Activated T-cell treated with anti-CD3 and anti-CD28 coated beads, Interleukin-2, amount 50 U/mL, for 48 hours (primary cell): ENCODE measurements at regions not wholly inside any gene's neighbourhood (a gene's known extent, or its start where the extent isn't known, plus 50 kb on each side); places are given as distances from the start of the nearest gene placed in this dataset.

Experiments
- DNase-seq, 2 experiments: peaks; one replicate each; pipeline ENCODE4 v3.0.0-alpha.2; 2020

DNA sequence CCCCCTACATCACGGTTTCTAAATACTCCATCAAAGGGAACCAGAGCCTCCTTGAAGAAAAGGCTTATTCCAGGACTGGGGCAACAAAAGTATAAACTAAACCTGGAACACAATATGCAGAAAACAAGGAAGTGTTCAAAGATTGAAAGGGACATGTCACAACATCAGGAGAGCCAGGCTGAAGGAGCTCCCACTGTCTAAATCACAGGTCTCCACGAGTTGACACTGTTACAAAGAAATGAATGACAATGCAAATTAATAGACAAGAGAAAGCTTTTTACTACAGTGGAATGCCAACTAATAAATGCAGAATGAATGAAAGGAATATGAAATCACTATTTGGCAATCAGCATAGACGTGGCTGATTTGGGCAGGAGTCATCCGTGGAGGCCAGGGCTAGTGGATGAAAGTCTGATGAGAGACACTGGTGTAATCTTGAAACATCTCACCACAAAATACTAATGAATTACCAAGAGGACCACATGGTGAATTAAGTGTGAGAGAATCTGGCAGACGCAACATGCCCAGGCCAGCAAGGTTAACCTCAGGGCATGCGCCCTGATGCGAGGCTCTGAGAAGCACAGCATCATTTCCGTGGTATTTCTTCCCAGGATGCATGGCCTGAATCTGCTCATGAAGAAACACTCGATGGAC, 123.8 kb upstream of the TJP1 start:
- DNase-seq = no peak

DNA sequence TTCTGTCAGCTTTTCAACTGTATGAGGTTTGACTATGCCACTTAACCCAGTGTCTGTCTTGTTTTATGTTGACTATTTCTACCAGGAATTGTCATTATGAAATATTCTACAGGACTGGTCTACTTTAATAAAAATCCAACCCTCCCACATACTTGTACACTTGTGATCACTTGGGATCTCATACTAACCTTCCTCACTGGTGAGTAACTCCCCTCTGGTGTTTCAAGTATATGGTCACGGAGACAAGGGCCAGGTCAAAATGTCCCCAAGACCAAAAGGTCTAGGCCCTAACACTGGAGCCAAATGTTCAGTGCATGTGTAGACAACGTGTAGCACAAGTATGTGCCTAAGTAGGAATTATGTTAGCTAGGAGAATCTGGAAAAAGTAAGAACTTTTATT, 122.7 kb upstream of the TJP1 start:
- DNase-seq = no peak

DNA sequence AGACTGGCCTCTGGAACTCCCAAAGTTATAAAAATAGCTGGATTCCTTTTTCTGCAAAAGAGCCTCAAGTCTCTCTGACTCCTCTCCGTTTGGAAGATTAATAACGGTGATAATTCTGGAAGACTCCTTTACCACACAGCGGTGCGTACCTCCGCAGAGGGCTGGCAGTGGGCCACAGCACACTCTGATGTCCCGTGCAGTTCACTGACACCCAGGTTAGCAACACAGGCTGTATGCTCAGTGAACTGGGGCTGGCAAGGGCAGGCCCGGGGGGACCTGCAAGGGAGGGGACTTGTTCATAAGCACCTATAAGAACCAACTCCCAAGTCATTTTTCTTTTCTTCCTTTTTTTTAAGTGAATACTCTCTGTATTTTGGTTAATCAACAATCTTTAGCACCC, 120.3 kb upstream of the TJP1 start:
- DNase-seq = no peak

DNA sequence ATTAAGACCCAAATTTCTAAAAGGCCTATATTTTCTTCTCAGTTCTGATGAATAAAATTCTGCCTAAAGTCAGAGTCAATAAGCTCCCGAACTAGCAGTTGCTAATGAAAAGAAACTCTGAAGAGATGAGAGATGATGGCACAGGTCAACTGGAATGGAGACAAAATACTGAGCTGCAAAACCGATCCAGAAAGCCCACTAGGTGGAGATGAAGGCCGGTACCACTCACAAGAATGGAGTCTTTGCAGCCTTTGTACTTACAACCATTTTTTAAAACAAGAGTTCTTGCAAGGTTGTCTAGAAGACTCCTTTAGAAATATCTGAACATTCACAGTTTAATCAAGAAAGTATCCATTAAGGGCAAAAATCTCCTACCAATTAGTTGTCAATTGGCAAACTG, 119.9 kb upstream of the TJP1 start:
- DNase-seq = no peak

DNA sequence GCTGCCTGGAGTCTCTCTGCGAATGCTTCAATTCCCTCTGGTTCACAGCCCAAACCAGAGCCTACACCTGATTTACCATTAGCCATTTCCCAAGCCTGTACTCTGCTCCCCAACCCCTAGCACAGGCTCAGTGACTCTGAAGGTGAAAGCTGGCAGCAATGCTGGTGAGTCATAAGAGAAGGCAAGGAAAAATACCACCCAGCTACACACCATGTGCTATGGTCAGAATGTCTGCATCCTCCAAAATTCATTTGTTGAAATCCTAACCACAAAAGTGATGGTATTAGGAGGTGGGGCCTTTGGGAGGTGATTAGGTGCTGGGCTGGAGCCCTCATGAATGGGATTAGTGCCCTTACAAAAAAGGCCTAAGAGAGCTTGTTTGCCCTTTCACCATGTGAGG, 117.1 kb upstream of the TJP1 start:
- no peak for DNase-seq

DNA sequence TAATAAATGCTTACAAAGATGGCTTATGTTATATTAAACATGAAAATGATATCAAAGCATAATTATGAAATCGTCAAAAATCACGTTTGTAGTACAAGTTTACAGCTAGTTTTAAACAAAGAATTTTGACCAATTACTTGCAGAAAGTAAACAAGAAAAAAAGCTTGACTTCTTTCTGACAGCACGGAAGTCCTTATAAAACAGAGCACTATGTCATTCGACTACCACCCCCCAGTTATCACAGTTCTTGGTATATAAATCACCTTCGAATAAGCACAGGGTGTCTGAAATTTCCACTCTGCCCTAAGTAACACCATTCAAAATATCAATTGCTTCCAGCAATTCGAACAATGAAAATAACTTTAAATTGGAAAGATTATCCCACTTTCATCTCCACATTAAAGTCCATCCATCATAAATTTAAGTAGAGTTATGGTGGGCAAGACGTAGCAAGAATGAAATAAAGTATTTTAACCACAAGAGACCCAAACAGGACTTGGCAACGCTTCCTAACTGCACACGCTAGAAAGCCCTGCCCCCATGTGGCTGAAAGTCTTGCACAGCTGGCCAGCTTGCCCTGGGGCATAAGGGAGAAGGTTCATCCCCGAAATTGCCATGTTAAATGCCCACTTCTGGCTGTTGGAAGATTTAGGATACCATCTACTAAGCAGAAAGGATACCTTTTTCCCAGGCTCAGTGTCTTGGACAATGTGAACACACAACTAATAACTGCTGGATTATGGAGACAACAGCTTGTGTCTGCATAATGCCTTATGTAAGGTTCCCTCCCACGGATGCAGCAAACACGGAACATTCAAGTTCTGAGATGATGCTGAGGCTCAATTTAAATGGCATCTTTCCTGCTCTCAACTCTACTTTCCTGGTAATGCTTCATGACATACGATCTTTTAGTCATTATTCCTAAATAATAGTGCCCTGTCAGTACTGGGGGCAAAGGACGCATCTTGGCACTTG, 116.4 kb upstream of the TJP1 start:
- DNase-seq = no peak

DNA sequence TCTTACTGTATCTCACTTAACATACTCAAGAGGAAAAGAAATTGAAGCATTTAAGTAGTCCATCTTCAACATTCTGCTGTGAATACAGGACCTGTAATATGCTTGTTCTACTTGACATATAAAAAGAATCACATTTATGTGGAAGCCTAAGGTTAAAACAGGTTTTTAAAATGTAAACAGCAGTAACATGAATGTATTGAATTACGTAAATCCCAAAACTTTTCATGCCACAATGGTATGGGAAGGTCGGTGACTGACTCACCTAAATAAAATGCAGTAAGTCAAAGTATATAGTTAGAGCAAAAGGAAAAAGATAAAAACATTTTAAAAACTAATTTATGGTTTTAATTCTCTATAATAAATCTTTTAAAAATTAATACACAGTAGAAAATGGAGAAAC, 115.7 kb upstream of the TJP1 start:
- DNase-seq = no peak

DNA sequence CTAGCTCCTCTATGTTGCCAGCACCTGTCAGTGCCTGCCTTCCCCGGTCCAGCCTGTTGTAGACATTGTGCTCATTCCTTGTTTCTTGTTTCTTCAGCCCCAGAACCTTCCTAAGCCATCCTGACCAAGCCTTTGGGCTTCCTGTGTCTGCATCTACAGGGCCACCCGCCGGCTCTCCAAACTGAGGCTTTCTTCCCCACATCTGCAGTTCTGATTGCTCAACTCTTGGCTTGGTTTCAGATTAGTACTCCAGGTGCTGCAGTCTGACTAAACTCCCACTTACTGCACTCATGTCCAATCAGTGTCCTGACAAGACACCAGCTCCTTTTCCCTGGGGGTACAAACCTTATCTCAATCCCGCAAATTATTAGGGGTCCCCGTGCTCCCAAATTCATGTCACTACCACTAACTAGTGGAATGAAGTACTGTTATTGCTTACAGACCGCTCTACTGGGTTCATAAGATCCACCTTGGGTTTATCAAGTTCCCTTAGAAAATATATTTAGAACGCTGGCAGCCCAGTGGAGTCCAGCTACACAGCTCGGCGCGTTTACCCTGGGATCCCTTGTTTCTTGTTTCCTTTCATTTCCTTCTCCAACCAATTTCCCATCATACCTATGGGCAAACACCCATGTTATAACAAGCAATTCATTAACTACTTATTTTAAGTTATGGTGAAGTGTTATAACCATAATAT, 114.2 kb upstream of the TJP1 start:
- no peak for DNase-seq

DNA sequence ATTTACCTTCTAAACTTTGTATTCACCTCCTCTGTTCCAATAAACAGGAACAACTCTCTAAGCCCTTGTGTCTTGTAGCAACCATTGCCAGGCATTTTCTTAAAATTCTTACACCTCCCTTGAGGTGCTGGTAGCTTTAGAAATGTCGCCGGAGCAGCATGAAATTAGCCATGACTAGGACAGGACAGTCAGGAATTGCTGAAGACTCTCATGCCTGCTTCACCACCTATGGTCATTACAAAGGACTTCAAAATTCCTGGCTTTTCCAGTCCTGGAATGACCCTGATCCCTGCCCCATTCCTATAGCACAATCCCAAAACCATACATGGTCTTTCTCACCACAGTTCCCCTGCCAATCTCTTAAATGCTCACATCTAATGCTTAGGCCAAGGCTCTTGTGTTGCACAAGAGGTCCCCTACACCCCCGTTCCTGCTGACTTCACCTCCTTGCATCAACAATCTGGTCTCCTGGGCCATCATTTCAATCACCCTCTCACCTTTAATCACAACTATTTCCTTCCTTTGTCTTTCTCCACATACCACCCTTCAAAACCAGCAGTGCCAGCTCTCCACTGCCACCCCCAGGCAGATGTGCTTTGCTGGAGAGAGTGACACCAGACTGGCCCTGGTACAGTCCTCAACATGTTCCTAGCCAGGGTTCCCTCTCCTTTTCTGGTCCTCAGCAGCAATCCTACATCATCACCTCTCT, 113.2 kb upstream of the TJP1 start:
- DNase-seq = no peak

DNA sequence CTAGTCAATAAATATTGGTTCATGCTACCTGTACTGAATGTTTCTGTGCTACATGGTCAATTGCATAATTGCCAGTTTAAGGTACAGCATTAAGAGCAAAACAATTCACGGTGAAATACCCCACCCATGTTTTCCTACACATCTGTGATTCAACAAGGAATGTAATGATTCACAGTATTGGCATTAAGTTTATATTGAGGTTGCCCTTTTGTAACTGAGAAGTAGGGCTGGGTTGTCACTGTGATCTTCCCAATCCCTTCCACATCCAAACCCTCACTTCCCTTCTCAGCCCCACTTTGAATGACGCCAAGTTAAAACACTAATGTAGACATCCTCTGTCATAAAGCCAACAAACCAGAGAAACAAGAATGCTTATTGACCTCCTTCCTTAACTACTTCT, 112.0 kb upstream of the TJP1 start:
- no peak for DNase-seq

DNA sequence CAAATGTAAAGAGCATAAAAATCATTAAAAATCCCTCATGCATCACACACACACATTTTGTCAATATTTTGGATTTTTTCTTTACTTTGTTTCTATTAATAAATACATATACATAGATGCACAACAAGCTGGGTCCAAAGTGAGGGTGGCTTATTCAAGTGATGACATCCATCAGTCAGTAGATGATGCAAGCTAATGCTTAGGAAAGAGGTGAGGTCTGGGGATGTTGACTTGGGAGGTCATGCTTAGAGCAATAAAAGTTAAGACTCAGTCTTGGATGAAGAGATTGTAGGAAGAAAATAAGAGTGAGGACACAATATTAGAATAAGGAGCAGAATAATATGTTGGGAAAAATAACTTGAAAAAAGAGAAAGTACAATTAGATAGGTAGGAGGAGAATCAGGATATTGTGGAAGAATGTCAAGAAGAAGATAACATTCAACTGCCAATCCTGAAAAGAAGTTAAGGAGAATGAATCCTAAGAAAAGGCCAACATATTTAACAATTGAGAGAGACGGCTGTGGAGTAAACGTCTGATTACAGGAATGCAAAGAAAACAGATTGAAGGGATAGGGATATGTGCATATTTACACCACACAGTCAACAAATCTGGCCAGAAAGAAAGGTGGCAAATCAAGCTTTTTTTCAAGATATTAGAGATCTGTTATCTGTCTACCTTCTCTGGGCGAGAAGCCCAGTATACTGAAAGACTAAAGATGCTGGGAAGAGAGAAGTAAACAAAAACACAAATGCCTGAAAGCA, 111.0 kb upstream of the TJP1 start:
- no peak for DNase-seq

DNA sequence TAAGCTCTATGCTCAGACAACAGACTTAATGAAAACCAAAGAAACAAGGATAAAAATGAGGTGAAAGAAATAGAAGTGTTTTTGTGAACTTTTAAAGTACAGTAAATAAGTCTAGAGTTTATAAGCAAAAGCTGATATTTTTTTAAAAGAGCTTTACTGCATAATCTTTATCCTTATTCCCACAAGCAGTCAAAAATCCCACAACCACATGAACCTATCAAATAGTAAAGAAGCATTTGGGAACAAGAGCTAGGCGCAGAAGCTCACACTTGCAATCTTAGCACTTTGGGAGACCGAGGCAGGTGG, 103.8 kb upstream of the TJP1 start:
- no peak for DNase-seq

DNA sequence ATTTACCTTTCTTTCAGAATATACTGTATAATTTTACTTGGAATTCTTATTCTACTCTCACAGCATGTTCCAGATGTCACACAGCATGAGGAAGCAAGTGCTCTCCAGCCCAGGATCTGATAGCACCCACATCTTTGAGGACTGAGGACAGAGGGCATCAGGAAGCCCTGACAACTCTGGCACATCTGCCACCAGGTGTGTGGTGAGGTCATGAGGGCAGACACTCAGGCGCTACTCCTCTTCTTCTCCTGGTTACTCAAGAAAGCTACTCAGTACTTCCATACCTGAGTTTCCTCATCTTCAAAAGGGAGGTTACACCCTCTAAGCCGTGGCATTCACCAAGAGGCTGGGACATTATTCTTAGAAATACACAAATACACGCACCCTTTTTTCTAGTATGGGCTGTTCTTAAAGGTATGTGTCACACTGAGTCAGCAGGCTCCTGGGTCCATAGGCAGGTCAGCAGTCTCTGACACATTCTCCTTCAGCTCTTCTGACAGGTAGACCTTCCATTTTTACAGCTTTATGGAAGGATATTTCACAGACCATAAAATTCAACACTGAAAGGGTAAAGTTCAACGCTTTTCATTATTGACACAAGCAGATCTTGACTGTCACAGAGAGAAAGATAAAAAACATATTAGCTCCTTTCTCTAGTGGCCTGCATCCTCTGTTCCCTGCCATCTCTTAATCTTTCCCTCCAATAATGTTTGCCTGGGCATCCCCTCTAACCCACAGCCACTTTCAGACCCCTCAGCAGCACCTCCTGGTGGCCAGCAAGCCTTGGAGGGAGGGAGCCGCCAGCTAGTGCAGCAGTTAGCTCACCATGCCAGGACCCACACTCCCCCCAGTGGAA, 103.2 kb upstream of the TJP1 start:
- DNase-seq = peak; percentile 45 to 55

DNA sequence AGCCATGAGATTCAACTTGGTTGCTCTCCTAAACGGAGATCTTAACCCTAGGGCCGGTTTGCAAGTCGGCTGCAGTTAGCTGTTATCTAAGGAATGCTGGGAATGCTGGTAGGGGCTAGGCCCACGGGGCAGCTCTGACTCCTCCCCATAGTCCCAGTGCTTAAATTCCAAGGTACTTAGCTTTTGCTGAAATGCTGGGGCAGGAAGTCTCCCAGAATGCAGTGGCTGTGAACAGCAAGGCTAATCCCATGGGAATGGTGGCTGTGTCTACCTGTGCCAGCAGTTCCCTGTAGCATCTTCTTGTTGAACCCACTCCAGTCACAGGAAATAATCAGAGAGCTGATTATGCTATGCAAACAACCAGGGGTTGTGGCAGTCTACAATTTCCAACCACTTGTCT, 102.5 kb upstream of the TJP1 start:
- DNase-seq = no peak

DNA sequence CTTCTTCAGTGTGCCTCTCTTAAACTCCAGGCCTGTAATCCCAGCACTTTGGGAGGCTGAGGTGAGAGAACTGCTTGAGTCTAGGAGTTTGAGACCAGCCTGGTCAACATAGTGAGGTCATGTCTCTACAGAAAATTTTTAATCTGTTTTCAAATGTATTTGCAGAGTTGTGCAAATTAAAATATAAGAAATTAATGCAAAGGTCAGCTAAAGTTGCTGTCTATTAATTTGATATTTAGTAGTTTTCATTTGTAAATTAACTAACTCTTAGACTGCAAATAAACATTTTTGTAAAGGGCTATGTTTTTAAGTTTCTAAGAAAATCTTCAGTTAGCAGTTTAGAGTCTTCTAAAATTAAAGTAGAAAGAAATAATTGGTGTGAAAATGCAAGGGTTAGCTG, 99.9 kb upstream of the TJP1 start:
- no peak for DNase-seq

DNA sequence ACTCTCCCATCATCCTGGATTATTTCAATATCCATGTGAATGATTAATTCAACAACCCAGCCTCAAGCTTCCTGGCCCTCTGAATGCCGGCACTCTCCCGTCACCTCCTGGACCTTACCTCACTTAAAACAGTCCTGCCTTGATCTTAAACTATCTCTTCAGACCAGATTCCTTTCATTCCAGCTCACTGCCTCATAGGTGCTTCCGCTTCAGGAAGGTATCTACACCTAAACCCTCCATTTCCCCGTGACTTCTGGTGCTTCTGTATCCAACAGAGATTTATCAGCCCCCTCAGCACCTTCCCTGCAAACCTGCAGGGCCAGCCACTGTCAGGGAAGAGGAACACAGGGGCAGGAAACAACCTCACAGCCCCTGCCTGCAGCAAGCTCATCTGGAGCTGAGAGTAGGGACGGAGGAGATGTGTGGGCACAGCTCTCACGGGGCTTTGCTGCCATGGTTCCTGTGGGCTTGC, 98.9 kb upstream of the TJP1 start:
- no peak for DNase-seq

DNA sequence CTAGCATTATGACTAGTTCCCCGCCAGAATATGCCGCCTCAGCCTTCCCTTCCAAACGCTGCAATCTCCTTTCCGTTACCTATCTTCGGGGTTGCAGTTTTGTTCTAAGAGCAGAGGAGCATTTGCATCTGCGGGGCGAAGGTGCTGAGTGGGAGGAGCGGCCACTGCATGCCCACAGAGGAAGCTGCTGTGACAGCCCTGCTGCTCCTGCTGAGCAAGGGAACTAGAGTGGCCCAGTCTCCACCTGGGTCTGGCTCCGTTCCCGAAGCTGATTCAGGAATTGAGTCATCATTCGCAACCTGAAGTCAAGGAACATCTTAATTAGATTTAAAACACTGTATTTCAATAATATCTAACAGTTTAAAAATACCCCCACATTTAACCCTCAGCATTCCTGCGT, 98.2 kb upstream of the TJP1 start:
- DNase-seq = no peak

DNA sequence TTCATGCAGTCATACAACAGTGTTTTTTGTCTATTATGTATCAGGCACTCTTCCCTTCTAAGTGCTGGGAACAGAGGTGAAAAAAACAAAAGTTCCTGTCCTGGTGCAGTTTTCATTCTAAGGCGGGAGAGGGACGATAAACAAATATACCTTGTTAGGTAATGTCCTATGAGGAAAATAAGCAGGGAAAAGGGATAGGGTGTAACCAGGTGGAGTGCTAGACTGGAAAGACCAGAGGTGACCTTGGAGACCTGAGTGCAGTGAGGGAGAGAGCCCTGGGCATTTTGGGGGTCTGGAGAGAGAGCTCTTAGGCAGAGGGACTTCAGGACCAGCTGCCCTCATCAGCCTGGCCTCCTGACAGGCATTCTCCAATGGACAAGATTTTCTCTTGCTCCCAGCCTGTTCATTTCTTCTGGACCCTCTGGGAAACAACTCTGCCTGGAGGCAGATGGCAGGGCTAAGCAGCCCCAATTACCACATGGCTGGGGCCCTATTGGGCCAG, 97.2 kb upstream of the TJP1 start:
- DNase-seq = no peak

DNA sequence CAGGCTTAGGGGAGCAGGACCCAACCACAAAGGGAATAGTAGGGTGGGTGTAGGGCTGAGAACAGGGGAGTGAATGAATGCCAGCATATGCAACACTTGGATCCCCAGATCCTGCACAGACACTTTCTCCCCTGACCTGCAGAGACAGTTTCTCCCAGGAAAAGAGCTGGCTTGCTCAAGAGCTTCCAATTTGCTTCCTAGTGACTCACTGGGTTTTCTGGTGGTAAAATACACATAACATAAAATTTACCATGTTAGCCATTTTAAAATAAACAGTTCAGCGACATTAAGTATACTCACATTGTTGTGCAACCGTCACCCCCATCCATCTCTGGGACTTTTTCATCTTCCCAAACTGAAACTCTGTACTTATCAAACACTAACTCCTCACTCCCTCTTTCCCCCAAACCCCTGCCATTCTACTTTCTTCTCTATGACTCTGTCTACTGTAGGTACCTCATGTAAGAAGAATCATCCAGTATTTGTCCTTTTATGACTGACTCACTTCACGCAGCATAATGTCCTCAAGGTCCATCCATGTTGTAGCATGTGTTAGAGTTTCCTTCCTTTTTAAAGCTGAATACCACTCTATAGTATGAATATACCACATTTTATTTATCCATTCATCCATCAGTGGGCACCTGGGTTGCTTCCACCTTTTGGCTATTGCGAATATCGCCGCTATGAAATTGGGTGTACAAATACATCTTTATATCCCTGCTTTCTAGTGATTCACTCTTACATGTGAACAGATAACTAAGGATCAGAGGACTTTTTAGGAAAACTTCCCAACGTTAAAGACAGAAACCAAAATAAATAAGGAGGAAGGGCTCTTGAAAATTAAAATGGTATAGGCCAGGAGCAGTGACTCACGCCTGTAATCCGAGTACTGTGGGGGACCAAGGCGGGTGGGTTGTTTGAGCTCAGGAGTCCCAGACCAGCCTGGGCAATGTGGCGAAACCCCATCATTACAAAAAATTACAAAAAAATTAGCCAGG, 95.6 kb upstream of the TJP1 start:
- DNase-seq = no peak

DNA sequence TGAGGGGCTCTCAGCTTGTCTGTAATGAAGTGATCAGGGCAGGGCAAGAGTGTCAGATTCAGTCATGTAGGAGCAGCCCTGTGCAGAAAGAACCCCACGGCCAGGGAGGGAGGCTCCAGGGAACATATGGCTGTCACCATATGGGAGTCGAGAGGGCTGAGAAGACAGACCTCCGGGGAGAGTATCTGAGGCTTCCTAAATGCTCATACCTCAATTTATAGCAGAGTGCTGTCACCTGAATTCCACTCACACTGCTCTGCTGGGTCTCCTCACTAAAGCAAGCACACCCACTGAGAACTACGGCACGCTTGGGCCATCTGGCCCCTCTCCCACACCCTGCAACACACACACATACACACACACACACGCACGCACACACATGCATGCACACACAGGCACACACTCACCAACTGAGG, 92.3 kb upstream of the TJP1 start:
- no peak for DNase-seq
